ENCODE measurements at regions not wholly inside any gene's neighbourhood (a gene's known extent, or its start where the extent isn't known, plus 50 kb on each side); places are given as distances from the start of the nearest gene placed in this dataset.
A peak's percentile ranks its signal among the peaks of the same experiment; 100 is the strongest.
"Not testable (repeated sequence)": the region's sequence is repeated elsewhere in the genome, so short reads cannot be mapped to it uniquely, and the experiment has no call there.

GRCh38 chr22:26769663-26770062 lies 112.3 kb downstream of the MIAT start:
- DNase-seq, result no peak

GRCh38 chr22:26770624-26771023 lies 113.2 kb downstream of the MIAT start:
- no peak for DNase-seq

GRCh38 chr22:26773054-26773453 lies 115.7 kb downstream of the MIAT start:
- DNase-seq, result not testable (repeated sequence)

GRCh38 chr22:26775394-26775793 lies 118.0 kb downstream of the MIAT start:
- no peak for DNase-seq

- DNase-seq, result no peak
Measured at GRCh38 chr22:26777156-26777801, 119.9 kb downstream of the MIAT start.

- DNase-seq, result no peak
Measured at GRCh38 chr22:26778372-26778771, 121.0 kb downstream of the MIAT start.

GRCh38 chr22:26779108-26779507 lies 121.7 kb downstream of the MIAT start:
- no peak for DNase-seq

- DNase-seq, result no peak
Measured at GRCh38 chr22:26779929-26780328, 122.5 kb downstream of the MIAT start.

- DNase-seq, result no peak
Measured at GRCh38 chr22:26780521-26780920, 123.1 kb downstream of the MIAT start.

GRCh38 chr22:26781062-26781461 lies 123.7 kb downstream of the MIAT start:
- no peak for DNase-seq

- DNase-seq, result no peak
Measured at GRCh38 chr22:26781596-26781995, 124.2 kb downstream of the MIAT start.

- no peak for DNase-seq
Measured at GRCh38 chr22:26783885-26784284, 126.5 kb downstream of the MIAT start.

- no peak for DNase-seq
Measured at GRCh38 chr22:26784772-26785171, 127.4 kb downstream of the MIAT start.

GRCh38 chr22:26785932-26786331 lies 128.5 kb downstream of the MIAT start:
- DNase-seq, result no peak

- no peak for DNase-seq
Measured at GRCh38 chr22:26786398-26786797, 129.0 kb downstream of the MIAT start.

GRCh38 chr22:26789951-26790350 lies 132.6 kb downstream of the MIAT start:
- no peak for DNase-seq

GRCh38 chr22:26792522-26792921 lies 135.1 kb downstream of the MIAT start:
- DNase-seq, result no peak

GRCh38 chr22:26796785-26797184 lies 139.4 kb downstream of the MIAT start:
- no peak for DNase-seq

GRCh38 chr22:26797910-26798309 lies 140.5 kb downstream of the MIAT start:
- DNase-seq, result peak; percentile 10

GRCh38 chr22:26798462-26799065 lies 141.2 kb downstream of the MIAT start:
- DNase-seq, result no peak

- no peak for DNase-seq
Measured at GRCh38 chr22:26800858-26801257, 143.5 kb downstream of the MIAT start.

GRCh38 chr22:26801449-26801848 lies 144.1 kb downstream of the MIAT start:
- no peak for DNase-seq

- DNase-seq, result no peak
Measured at GRCh38 chr22:26804315-26804714, 146.9 kb downstream of the MIAT start.

- no peak for DNase-seq
Measured at GRCh38 chr22:26804911-26805539, 147.6 kb downstream of the MIAT start.

Measured in activated CD4-positive, alpha-beta T cell treated with anti-CD3 and anti-CD28 coated beads, Interleukin-2, Interleukin-6, amounts not matched to agents 100 ng/mL and 50 ng/mL, durations not matched to agents 16 hours and 8 hours (primary cell).